GM18951 (cell line): ENCODE measurements at regions not wholly inside any gene's neighbourhood (a gene's known extent, or its start where the extent isn't known, plus 50 kb on each side); places are given as distances from the start of the nearest gene placed in this dataset.
"Not testable (repeated sequence)": the region's sequence is repeated elsewhere in the genome, so short reads cannot be mapped to it uniquely, and the experiment has no call there.

Experiments used
- POLR2A ChIP-seq: IDR thresholded peaks from 4 replicates; pipeline ENCODE4 v1.6.1; 2011; ENCODE audit warnings: mild to moderate bottlenecking; ENCODE audit not compliant: insufficient read length, insufficient read depth; ENCODE audit errors: extremely low read depth
- in situ Hi-C: fragments of 300-500 bp; cut with MboI; formaldehyde crosslinking; loops from one replicate; pipeline ENCODE4 v1.12.0; 2022; ENCODE audit warnings: low sequenced_read_pairs, mixed read lengths, inconsistent platforms; ENCODE audit not compliant: unreplicated experiment

GRCh38 chr15:62253294-62253693, 88.2 kb upstream of the C2CD4B start:
- in situ Hi-C loops = no loop called here

GRCh38 chr15:62254137-62254934, 89.3 kb upstream of the C2CD4B start:
- no peak for TF ChIP-seq POLR2A
- in situ Hi-C loops = no loop called here

More at GRCh38 chr15:62253294-62253693, 88.2 kb upstream of the C2CD4B start:
- no peak for TF ChIP-seq POLR2A

- in situ Hi-C loops = not testable (repeated sequence)
These were observed 91.3 kb upstream of the C2CD4B start for GRCh38 chr15:62256430-62256829.

- no peak for TF ChIP-seq POLR2A
- in situ Hi-C loops = no loop called here
These were observed 93.0 kb upstream of the C2CD4B start for GRCh38 chr15:62257996-62258521.

- TF ChIP-seq POLR2A = no peak
- in situ Hi-C loops = no loop called here
These were observed 97.3 kb upstream of the C2CD4B start for GRCh38 chr15:62262305-62262941.

- no peak for TF ChIP-seq POLR2A
- in situ Hi-C loops = no loop called here
These were observed 99.1 kb upstream of the C2CD4B start for GRCh38 chr15:62264196-62264595.

GRCh38 chr15:62269504-62269903, 104.4 kb upstream of the C2CD4B start:
- no peak for TF ChIP-seq POLR2A
- in situ Hi-C loops = no loop called here

GRCh38 chr15:62270216-62270921, 105.3 kb upstream of the C2CD4B start:
- TF ChIP-seq POLR2A = no peak
- in situ Hi-C loops = no loop called here

- TF ChIP-seq POLR2A = no peak
- in situ Hi-C loops = no loop called here
These were observed 107.2 kb upstream of the C2CD4B start for GRCh38 chr15:62272290-62272689.

GRCh38 chr15:62275831-62276230, 110.7 kb upstream of the C2CD4B start:
- no peak for TF ChIP-seq POLR2A
- in situ Hi-C loops = no loop called here

- no peak for TF ChIP-seq POLR2A
- in situ Hi-C loops = no loop called here
These were observed 112.8 kb upstream of the C2CD4B start for GRCh38 chr15:62277816-62278394.

GRCh38 chr15:62278534-62278933, 113.4 kb upstream of the C2CD4B start:
- in situ Hi-C loops = no loop called here
- TF ChIP-seq POLR2A = no peak

GRCh38 chr15:62279041-62279440, 114.0 kb upstream of the C2CD4B start:
- TF ChIP-seq POLR2A = no peak
- in situ Hi-C loops = no loop called here
